ENCODE measurements at regions not wholly inside any gene's neighbourhood (a gene's known extent, or its start where the extent isn't known, plus 50 kb on each side); places are given as distances from the start of the nearest gene placed in this dataset.

DNA sequence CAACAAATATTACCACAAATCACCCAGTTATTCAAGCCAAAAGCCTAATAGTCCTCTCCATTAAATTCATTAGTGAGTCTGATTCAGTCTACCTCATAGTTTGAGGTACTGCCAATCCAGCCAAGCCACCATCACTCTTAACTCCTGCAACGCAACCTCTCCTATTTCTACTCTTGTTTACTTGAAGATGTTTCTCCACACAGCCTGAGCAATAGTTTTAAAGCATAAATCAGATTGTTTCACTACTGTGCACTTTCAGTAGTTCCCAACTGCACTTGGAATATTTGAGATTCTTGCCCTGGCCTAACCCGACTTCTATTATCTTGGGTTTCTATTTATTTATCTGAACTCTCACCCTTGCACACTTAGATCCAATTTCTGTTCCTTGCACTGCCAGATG is 85.5 kb downstream of the YIPF5 start:
- DNase-seq: no peak

DNA sequence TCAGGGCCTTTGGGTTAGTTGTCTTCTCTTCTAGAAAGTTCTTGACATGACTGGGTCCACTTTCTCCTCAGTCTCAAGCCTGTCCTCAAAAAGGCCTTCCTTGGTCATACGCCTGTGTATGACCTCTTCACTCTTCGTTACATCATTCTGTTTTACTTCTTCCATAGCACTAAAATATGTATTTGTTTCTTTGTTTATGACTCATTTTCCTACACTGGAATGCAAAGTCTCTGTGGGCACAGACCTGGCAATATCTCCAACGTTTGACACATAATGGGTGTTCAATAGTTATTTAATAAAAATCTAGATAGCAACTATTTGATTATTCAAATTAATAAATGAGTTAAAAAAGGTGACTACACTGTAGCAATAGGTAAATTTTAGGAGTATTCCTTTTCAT is 85.1 kb downstream of the YIPF5 start:
- DNase-seq: no peak

DNA sequence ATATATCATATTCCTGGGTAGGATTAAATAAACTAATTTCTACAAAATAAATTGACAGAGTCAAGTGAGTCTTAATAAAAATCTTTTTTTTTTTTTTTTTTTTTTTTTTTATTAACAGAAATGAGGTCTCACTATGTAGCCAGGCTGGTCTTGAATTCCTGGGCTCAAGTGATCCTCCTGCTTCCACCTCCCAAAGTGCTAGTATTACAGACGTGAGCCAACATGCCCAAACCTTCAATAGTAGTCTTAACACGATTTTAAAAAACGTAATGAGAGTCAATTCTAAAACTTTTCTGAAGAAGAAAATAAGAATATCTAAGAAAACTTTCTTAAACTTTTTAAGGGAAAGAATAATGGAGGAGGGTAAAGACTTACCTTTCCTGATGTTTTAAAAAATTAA is 84.2 kb downstream of the YIPF5 start:
- DNase-seq: no peak

DNA sequence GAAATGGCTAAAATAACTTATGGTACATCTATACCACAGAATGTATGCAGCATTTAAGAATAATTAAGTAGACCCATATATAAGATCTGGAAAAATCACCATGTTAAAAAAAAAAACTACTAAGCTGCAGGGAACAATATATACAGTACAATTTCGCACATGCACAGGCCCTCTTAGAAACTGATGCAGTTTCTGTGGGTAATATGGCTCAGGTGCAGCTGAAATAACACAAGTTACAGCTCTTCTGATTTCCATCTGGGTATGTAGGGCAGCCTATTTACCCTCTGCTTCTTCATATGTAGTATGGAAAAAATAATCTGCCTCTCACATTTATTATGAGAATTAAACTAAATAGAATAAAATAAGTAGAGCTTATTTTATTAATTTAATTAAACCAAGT is 82.9 kb downstream of the YIPF5 start:
- no peak for DNase-seq

DNA sequence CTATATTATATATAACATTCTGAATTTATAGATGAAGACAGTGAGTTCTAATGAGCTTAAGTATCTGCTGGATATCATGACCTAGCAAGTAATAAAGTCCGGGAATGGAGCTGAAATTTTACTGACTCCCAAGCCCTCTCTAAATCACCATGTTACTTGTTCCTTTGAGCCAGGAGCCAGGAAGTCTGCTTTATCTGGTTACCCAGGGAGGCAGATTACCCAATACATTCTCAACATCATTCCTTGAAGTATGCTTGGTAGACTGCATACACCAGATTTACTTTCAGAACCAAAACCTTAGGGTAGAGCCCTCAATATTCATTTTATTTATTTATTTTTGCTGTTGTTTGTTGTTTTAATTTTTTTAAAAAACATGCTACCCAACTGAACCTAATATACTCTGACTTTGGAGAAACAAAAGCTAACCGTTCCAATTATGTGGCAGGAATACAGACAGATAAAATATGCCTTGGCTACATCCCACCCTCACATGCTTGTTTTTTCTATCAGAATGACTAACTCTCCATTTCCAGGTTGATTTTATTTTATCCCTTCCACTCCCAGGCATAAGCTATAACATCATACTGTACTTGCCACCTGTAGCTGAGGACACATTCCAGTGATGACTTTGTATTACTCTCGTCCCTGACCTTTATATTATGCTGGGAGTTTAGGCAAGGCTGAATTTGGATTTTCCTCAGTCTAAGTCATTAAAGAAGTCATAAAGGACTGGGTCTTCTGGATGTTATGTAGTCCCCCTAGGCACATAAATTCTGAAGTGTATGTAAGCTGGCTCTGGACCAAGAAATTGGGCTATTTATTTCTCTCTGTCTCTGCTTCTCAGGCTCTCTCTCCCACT is 82.0 kb downstream of the YIPF5 start:
- no peak for DNase-seq

DNA sequence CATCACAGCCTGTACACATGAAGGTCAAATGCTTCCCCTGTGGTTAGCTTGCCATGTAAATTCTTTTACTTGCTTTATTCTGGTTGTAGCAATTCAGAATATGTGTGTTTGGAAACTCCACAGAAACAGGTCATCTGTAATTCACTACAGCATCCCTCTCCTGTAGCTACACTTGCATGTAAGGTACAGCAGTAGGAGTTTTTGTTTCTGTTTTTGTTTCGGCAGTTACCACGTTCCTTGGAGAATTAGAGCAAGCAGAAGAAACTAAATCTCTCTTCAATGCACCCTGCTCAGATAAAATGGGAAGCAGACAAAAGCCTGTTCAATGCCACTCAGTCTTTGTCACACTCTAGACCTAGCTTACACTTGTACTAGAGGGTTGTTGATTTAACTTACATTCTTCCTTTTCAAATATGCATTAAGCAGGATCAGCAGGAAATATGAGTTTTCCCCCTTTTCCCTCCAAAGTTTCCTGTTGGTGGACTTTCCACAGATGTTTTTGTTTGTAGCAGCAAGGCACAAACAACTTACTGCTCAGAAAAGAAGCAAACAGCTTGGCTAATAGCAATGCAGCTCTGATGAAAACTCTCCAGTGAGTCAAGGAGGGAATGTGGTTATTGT is 80.9 kb downstream of the YIPF5 start:
- DNase-seq: no peak

DNA sequence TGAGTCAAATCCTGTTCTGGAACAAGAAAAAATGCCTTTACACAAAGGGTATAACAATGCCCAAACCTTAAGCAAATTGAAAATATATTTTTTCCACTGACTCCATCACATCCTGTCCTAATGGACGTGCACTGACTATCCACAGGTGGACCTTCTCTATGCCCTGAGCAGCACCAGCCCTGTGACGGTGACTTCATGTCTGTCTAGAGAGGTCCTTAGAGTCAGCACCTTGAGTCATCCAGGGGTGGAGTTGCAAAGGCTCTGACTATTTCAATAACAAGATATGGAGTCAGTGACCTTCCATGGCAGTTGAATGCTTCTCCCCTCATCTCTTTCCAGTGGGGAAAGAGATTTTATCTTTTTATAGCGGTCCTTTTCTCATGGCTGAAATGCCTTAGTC is 78.0 kb downstream of the YIPF5 start:
- DNase-seq: no peak

DNA sequence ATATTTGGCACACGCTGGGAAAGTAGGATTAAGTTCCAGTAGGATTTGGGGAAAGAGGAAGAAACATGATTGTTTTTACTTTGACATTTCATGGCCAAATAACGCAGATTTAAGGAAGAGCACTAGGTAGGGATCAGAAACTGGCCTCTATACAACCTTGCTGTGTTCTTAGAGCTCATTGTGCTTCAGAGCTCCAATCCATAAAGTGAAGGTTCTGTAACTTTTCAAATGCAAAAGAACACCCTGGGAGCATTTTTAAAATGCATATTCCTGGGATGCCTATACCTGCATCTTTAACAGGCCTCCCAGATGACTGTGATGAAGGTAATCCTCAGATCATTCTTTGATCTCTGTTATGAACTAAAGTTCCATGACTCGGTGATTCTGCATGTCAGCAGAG is 77.1 kb downstream of the YIPF5 start:
- no peak for DNase-seq

DNA sequence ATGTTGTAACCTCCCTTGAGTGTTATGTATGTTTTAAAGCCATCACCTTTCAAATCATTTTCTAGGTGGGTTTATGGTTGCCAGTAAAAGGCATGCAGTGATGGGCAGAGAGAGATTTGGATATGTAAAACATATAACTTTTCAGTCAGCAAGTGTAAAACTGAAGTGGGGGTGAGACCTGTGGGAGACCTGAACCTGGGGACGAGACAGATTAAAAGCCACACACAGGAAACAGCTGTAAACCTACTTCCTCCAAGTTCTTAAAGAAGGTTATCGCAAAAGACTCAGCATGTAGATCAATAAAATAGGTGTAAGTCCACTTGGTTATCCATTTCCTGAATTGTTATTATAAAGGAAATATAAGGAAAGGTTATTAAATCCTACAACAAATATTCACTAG is 76.6 kb downstream of the YIPF5 start:
- DNase-seq: no peak

DNA sequence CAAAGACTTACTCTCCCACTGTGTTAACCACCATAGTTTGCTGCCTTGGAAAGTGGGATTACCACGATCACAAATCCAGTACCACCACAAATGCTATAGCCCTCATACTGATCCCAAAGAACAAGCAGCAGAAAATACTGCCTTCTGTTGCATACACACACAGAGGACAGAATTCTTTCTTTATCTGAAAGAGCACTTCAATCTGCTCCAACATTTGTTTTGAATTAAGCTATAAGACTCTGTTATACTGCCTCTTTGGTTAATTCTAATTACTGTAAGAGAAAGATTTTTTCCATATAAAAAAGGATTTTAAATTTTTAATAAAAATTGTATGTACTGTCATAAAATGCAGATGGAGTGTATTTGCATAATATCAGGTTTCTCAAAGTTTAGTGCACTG is 69.8 kb downstream of the YIPF5 start:
- no peak for DNase-seq

DNA sequence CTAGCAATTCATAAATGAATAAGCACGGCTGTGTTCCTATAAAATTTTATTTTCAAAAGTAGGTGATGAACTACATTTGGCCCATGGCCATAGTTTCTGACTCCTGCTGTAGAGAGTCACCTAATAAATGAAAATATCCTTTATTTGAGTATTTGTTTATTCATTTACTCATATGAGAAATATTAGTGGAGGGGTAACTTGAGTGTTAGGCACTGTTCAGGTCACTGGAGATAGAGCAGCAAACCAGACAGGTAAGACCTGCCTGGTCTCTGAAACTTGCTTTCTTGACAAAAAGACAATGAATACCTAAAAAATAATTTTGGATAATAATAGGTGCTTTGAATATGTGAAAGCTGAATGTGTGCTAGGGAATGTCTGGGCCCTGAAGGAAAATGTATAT is 68.8 kb downstream of the YIPF5 start:
- no peak for DNase-seq

DNA sequence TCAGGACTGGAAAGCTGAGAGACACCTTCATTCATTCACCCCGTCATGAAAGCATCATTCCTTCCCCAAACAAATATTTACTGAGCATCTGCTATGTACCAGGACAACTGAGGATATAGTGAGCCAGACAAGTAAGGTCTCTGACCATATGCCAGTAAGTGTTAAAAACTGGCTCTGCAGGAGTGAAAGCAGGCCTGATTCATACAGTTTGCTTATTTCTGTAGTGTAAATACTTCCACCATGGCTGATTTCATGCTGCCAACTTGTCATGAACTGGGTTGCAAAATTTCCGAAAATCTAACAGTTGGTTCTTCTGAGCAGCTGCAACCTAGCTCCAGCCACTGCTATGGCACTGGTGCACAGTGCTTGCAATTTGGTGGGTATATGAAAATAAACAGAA is 68.1 kb downstream of the YIPF5 start:
- no peak for DNase-seq

DNA sequence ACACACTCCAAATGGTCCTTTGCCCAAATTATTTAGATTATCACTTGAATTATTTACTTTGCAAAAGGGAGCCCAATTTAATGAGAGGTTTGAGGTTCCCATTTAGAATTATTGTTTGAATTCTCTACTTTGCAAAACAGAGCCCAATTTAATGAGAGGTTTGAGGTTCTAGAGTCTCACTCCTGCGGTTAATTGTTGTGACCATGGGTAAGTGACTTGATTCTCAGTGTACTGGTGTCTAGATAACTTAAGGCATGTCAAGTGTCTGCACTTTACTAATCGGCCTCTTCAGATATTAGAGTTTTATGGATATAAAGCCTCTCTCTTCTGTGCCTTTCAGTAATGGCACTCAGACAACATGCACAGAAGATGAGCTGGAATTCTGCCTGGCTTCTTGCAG is 67.5 kb downstream of the YIPF5 start:
- DNase-seq: no peak

DNA sequence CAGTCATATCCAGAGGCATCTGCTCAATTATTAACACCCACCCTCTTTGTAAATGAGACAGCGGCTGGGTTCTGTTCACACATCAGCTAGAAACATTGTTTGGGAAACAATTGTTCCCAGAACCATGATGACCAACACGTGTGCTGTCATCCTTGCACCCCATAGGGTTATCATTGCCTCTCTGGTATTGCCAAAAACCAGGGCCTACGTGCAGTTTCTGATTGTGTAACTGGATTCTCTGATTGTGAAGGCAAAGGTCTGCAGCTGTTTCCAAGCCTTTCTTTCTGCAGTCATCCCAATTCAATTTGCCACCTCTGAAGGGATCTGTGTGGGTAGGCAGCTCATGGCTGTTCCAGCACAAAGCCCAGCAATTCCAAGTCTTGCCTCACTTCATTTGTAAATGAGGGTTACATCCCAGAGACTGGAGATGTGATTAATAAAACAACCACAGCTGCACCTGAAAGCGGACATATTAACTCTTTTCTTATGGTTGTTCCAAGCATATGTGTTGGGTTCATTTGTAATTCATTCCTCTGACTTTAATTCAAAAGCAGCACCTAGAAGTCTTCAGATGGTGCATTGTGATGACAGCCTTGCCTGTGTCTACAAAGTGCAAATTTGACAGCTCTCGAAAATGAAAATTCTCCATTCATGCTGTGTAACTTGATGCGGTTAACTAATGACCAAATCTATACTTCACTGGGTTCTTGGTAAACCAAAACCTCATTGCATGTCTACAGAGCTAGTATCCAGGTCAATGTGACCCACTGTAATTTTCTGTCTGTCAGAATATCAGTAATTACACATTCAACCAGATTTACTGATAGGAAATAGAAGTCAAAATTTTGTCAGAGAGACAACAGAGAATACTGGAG is 66.6 kb downstream of the YIPF5 start:
- no peak for DNase-seq

DNA sequence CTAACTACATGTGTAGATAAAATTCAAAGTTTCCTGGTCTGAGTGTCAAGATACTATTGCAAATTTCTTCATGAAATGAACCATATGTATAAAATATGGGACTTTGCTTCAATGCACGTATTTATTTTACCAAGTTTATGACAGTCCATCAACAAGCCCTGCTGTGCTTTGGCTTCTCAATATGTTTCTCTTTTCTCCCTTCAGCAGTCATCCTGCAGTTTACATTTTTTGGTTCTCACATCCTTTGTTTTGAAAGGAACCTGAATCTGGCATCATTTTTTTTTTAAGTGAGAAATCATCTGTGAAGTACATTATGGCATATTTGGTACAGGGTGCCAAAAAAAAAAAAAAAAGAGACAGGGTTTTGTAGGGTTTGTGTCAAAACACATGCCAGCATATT is 65.1 kb downstream of the YIPF5 start:
- no peak for DNase-seq

DNA sequence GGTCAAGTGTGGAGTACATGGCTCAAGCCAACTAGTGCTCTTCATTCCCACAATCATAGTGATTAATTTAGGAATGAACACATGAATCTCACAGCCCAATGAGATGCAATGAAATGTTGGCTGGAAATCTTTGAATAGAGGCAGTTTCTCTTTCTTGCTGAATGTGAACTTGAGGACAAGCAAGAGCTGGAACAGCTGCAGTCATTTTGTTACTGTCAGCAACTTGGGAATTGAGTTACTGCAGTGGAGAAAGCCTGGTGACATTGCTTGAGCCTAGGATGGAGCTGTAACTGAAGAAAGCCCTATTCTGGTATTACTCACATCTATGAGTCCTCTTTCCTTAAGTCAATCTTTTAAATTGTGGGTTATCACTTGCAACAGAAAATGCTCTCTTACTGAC is 62.3 kb downstream of the YIPF5 start:
- DNase-seq: no peak

Measured in activated CD4-positive, alpha-beta T cell treated with anti-CD3 and anti-CD28 coated beads, Interleukin-2, amount 50 U/mL, for 16 hours (primary cell).